ENCODE measurements at regions not wholly inside any gene's neighbourhood (a gene's known extent, or its start where the extent isn't known, plus 50 kb on each side); places are given as distances from the start of the nearest gene placed in this dataset.

- DNase-seq: peak; percentile 15
Observed at GRCh38 chr7:18370633-18371032, 124.9 kb upstream of the HDAC9 start.

GRCh38 chr7:18378989-18379605 is 116.5 kb upstream of the HDAC9 start:
- no peak for DNase-seq

DNA sequence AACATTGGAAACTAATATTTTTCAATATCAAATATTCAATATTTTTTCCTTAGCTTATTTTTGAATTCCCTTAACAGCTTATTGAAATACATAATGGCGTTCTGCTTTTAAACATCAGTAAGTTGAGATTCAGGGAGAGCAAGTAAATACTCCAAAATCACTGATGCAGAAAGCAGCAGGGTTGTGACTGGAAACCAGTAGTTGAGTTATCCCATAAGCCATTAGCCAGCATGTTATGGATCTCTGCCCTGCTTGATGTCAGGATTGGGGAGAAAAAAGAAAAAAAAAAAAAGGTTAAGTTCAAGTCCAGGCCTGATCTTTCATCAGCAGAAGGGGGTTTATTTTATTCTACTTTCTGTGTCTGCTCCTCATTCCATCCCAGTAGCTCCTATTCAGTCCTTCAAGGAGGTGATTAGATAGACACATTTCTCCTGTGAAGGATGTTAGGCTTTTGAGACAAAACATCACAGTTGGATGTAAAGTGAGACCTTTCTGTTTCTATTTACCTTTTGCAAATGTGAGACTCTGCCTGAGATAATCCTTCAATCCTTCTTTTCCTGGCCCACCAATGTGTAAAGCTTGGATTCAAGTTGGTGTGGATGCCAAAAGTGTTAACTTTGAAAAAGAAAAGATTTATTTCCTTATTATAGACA is 110.9 kb upstream of the HDAC9 start:
- DNase-seq: no peak

DNA sequence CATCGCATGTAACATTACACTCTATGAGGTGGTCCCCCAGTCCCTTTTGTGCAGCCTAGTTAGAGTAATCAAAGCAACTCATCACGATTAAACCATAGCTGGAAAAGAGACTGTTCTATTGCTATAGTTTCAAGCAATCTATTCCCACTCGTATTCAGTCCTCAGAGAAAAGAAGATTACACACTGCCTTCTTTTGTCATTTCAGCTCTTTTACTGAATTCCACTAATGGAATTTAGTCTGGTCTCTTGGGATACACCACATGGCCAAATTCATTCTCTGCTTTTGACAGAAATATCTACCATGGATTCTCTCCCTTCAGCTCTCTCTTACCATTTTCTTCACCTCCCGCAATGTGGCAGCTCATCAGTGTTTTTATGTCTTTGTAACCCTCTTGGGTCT is 108.9 kb upstream of the HDAC9 start:
- DNase-seq: no peak

GRCh38 chr7:18387191-18387735 is 108.3 kb upstream of the HDAC9 start:
- no peak for DNase-seq

GRCh38 chr7:18390535-18390907 is 105.0 kb upstream of the HDAC9 start:
- no peak for DNase-seq

GRCh38 chr7:18393465-18394118 is 102.0 kb upstream of the HDAC9 start:
- no peak for DNase-seq

DNA sequence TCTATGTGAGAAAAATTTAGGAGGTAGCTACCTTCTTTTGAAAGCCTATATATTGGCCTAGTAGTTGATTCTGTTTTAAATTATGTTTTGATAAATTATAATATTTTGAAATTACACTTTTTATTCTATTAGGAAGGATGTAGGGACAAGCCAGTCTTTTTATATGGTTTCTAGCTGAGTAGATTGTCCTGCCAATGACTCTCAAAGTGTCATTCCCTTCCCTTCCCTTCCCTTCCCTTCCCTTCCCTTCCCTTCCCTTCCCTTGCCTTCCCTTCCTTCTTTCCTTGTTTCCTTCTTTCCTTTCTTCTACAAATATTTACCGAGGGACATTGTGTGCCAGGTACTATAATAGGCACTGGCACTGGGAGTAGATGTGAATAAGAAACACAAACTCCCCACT is 99.7 kb upstream of the HDAC9 start:
- no peak for DNase-seq

GRCh38 chr7:18396953-18397352 is 98.6 kb upstream of the HDAC9 start:
- DNase-seq: no peak

DNA sequence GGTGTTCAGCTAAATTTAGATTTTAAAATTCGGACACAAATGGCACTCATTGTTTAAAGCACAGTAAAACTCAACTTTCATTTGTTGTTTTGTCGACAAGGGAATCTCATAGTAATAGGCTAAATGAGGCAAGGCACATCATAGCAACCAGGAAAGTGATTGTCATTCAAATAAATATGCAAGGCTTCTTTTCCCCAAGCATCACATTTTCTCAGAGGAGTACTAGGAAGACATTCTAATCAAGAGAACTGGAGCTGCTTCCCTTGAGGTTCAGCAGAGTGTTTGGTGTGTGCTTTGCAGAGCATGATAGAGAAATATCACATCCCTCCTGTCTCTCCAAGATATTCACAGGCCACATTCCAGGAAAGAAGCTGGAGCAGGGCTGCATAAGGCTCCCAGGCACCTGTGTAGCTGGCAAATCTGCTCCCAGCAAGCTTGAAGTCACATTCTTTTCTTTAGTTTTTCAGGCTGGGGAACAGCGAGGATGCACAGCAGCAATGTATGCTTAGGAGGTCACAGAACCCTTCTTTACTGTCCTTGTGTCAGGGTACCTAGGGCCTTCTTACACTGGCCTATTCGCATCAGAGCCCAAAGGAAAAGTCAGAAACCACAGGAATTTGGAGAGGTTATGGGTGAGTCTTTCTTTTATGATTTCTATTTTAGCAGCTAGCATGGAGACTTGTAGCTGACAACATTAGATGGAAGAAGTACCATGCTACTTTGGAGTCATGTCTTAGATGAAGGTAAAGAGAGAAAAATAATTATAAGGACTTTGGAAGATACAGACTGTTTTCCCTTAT is 95.9 kb upstream of the HDAC9 start:
- no peak for DNase-seq

GRCh38 chr7:18400275-18400674 is 95.3 kb upstream of the HDAC9 start:
- DNase-seq: no peak

- DNase-seq: no peak
Observed at GRCh38 chr7:18400726-18401125, 94.8 kb upstream of the HDAC9 start.

GRCh38 chr7:18401757-18402156 is 93.8 kb upstream of the HDAC9 start:
- DNase-seq: no peak

DNA sequence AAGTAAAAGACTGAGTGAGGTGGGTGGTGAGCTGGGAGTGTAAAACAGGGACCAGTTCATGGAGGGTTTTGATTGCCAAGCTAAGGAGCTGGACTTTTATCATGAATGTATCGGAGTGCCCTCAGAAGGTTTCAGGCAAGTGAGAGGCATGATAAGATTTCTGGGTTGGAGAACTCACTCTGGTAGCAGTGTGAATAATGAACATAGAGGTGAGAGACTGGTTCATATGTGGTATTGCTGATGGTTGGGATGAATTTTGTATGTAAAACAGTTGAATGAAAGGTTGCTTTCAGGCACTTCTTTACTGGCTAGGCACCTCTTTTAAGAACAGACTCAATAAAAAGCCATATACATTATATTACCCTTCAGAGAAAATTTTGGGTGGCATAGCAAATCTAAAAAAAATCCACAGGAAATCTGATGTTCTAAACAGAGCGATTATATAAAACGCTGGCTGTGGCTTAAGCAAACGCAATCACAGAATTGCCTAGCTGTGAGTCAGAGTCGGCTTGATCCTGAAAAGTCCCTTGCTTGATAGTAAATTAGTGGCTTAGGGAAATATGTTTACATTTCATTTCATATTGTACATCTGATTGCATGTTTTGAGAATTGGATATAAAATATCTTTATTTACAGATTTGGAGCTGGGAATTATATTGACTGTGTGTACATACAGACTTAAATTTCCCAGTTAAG is 92.9 kb upstream of the HDAC9 start:
- no peak for DNase-seq

DNA sequence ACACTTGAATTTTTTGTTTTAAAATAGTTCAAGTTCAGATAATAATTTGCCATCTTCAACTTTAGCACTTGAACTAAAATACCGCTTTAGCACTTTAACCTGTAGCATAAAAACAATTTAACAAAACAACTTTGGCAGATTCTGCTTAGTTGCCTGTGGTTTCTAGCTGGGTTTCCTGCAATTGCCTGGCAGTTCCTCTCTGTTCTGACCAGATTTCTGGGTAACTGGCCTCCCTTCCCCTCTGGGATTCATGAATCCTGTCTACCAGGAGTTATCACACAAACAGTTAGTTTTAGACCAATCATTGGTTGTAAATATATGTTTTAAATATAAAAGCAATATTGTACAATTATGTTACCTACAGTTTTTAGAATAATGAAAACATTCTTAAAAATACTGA is 89.8 kb upstream of the HDAC9 start:
- no peak for DNase-seq

- no peak for DNase-seq
Observed at GRCh38 chr7:18407385-18407784, 88.2 kb upstream of the HDAC9 start.

DNA sequence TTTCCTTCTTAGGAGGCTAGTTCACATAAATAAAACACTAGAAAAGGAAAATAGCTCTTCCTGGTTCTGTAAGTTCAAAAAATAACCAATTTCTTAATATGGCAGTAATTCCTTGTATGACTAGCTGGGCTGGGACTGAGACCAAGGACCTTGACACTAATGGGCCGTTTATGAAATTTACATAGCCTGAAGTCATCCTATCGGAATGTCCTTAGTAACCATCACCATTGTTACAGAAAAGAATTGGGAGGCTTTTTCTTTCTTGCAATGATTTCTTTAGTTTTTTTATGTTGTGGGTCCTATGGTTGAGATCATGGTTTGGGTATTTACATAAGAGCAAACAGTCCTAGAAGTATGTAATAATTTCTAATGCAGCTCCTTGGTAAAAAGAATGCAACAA is 87.1 kb upstream of the HDAC9 start:
- DNase-seq: no peak

DNA sequence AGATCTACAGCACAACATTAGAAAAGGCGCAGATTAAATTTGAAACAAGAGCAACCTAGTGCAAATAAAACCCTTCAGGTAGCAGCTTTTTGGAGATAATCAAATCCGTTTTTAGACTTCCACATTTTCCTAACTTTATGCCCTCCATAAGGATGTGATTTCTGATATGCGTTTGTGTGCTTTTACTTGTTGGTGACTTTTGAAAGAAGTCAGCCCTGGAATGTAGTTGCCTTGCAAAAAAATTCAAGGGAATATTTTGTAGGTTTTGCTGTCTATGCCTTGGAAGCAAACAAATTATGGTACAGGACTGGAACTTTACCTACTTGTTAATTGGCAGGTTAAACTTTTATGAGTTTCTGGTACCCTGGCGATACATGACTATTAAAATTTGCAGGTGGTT is 86.7 kb upstream of the HDAC9 start:
- DNase-seq: no peak

- DNase-seq: no peak
Observed at GRCh38 chr7:18413447-18413846, 82.1 kb upstream of the HDAC9 start.

DNA sequence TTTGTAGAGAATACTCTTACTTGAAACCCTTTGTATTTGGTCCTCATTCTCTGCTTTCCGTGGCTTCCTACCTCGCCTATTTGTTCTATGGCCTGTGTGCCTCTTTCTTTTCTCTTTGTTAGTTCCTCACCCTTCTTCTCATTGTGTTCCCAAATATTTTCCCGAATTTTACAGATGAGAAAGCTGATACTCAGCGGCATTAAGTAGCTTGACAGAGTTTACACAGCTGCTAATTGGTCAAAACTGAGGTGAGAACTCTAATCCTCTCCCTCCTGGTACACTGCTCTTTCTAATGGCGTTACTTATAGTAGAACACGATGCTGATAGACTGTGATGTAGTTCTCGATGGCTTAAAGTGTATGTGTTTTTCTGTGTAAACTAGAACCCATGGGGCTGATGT is 80.7 kb upstream of the HDAC9 start:
- no peak for DNase-seq

DNA sequence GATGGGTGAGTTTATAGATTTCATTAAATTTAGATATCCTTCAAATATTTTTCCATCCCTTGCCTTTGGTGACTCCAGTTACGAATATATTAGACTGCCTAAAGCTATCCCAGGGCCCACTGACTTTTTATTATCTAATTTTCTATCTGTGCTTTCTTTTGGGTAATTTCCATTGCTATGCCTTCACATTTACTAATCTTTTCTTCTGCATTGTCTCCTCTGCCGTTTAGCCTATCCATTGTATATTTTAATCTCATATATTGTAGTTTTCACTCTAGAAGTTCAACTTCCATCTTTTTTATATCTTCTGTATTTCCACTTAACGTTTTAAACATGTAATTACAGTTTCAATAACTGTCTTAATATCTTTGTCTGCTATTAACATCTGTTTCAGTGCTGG is 78.6 kb upstream of the HDAC9 start:
- DNase-seq: no peak

- DNase-seq: no peak
Observed at GRCh38 chr7:18419456-18419855, 76.1 kb upstream of the HDAC9 start.

DNA sequence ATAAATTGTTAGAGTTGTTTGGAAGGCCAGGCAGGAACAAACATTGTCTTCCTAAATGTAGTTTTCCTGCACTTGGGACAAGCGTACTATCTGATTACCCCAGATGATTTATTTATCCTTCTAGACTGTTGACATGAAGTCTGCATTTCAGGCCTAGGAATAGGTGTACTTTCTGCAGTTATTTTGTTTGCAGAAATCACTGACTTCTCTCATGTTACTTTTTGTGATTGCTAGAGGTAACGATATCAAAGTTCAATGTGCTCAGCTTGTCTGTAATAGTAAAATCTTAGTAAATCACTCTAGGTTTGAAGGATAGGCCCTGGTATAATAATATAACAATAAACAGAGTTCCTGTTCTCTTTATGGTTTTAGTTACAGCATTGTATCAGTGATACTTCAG is 75.4 kb upstream of the HDAC9 start:
- DNase-seq: no peak

Measured in NCI-H1436 treated with DMSO at 0.1 percent for 48 hours (cell line).